Thyroid gland (tissue), 4 donors: ENCODE measurements at regions not wholly inside any gene's neighbourhood (a gene's known extent, or its start where the extent isn't known, plus 50 kb on each side); places are given as distances from the start of the nearest gene placed in this dataset.
A peak's percentile ranks its signal among the peaks of the same experiment; 100 is the strongest.

Experiments used
- DNase-seq, 2 donors: peaks; one replicate each; pipeline ENCODE4 v3.0.0-alpha.2; 2019
- H3K27ac ChIP-seq, 3 donors: fragments of 200-600 bp; sonication (generic); 1 replicate in 2 of 3; 2 replicates in 1 of 3; pipeline ENCODE4 v1.5.1; 2016 to 2019; ENCODE audit warnings: mild to moderate bottlenecking in 1 of 3, moderate library complexity in 1 of 3
- H3K27me3 ChIP-seq: fragments of 200-600 bp; sonication (generic); one replicate; pipeline ENCODE4 v1.5.1; 2019
- H3K36me3 ChIP-seq, 2 donors: fragments of 200-600 bp; sonication (generic); one replicate each; pipeline ENCODE4 v1.5.1; 2016 to 2019
- H3K4me1 ChIP-seq, 2 donors: fragments of 200-600 bp; sonication (generic); one replicate each; pipeline ENCODE4 v1.5.1; 2017 to 2019
- H3K4me3 ChIP-seq, 3 donors: fragments of 200-600 bp; sonication (generic); replicated peaks in 1 of 3; 1 replicate in 2 of 3; 2 replicates in 1 of 3; pipeline ENCODE4 v1.5.1; 2016; ENCODE audit warnings: mild to moderate bottlenecking in 1 of 3
- H3K9me3 ChIP-seq: fragments of 200-600 bp; sonication (generic); one replicate; pipeline ENCODE4 v1.5.1; 2017
- POLR2A ChIP-seq, 2 donors: fragments of 450-650 bp; IDR thresholded peaks; one replicate each; pipeline ENCODE4 v1.6.1; 2017; ENCODE audit warnings: antibody characterized with exemption in 2 of 2, mild to moderate bottlenecking in 2 of 2, moderate library complexity in 1 of 2
- WGBS, 2 donors: methylation state at CpG; one replicate each; pipeline ENCODE4 v1.1.5; 2017; 5-methylcytosine and 5-hydroxymethylcytosine counted together
- intact Hi-C: fragments of 100-400 bp; cut with DNase I; formaldehyde crosslinking; loops from one replicate; pipeline ENCODE4 v1.15.1; 2023
- TF ChIP-seq, protein P1 (sequence below), 6 experiments: fragments of 200-600 bp in 3 of 6; fragments of 450-650 bp in 3 of 6; sonication (generic) in 3 of 6; IDR thresholded peaks; one replicate each; pipeline ENCODE4 v1.5.1; 2016 to 2019; ENCODE audit warnings: antibody characterized with exemption in 6 of 6, mild to moderate bottlenecking in 2 of 6, inconsistent platforms in 1 of 6, moderate library complexity in 1 of 6

- intact Hi-C loops, result loop anchor here (5.0 kb wide), 1 partner anchor 1556 kb away; no protein-coding TSS in a partner anchor
- no peak for TF ChIP-seq POLR2A (IDR thresholded peaks at IDR 0.05)
- TF ChIP-seq, protein P1, sequence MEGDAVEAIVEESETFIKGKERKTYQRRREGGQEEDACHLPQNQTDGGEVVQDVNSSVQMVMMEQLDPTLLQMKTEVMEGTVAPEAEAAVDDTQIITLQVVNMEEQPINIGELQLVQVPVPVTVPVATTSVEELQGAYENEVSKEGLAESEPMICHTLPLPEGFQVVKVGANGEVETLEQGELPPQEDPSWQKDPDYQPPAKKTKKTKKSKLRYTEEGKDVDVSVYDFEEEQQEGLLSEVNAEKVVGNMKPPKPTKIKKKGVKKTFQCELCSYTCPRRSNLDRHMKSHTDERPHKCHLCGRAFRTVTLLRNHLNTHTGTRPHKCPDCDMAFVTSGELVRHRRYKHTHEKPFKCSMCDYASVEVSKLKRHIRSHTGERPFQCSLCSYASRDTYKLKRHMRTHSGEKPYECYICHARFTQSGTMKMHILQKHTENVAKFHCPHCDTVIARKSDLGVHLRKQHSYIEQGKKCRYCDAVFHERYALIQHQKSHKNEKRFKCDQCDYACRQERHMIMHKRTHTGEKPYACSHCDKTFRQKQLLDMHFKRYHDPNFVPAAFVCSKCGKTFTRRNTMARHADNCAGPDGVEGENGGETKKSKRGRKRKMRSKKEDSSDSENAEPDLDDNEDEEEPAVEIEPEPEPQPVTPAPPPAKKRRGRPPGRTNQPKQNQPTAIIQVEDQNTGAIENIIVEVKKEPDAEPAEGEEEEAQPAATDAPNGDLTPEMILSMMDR (IDR thresholded peaks at IDR 0.05), result no peak
- WGBS, 2 donors, result 90 to 93% methylated on average over 1 of the region's 1 CpG
These were observed 122.3 kb upstream of the ZNF507 start for GRCh38 chr19:32223106-32223505.

DNA sequence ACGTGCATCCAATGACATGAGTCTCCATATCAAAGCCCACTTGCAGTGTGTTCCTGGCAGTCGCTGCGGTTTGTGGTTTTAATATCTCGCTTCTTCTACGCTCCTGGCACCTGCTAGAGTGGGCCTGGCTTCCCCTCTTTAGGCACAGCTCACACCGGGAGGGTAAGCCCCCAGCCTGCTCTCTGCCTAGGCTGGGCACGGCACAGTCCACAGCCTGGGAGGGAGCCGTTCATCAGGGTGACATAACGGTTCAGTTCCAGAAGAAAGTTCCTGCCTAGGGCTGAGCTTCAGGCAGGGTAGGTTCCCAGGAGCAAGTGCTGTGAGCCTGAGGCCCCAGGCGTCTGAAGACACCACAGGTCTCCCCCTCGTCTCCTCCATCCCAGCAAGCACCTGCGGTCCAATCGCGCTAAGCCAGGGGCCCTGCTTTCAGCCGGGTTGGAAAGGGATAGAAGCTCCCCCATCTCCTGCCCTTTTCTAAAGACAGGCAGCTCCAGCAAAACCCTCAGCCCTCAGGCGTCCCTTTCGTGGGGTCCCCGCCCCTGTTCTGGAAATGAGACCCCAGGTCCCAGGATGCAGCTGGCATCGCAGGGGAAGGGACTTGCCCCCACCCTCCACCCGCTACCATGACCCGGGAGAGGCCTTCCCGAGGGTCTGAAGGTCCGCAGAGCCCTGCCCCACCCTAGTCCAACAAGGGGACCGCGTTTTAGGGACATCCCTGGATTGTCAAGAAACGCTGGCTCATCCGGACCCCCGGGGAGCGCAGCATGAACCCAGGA lies 121.6 kb upstream of the ZNF507 start:
- Histone ChIP-seq H3K27ac (no peak overlapping the region), H3K9me3 (no peaks in the 10 kb centered on the region), H3K27me3 (no peaks in the 10 kb centered on the region), H3K4me1 (peaks cover 0 to 3% of the 10 kb centered on the region in 2 donors), H3K4me3 (no peak overlapping the region), H3K36me3 (no peaks in the 10 kb centered on the region)
- TF ChIP-seq POLR2A (IDR thresholded peaks at IDR 0.05), result no peak
- TF ChIP-seq, protein P1 (IDR thresholded peaks at IDR 0.05), result no peak
- WGBS, 2 donors, result 64 to 65% methylated on average over 18 to 29 of the region's 29 CpGs
- DNase-seq, result no peak
- intact Hi-C loops, result loop anchor here (5.0 kb wide), 1 partner anchor 1556 kb away; no protein-coding TSS in a partner anchor

More at GRCh38 chr19:32223106-32223505, 122.3 kb upstream of the ZNF507 start:
- H3K9me3 ChIP-seq, result no peaks in the 10 kb centered on the region
- H3K4me1 ChIP-seq, result peaks cover 0 to 3% of the 10 kb centered on the region in 2 donors
- H3K4me3 ChIP-seq, result no peak overlapping the region
- no peaks in the 10 kb centered on the region for H3K27me3 ChIP-seq
- no peak for DNase-seq
- no peaks in the 10 kb centered on the region for H3K36me3 ChIP-seq
- H3K27ac ChIP-seq, result no peak overlapping the region

GRCh38 chr19:32224371-32225244 lies 120.8 kb upstream of the ZNF507 start:
- Histone ChIP-seq H3K27me3 (no peaks in the 10 kb centered on the region), H3K27ac (no peak overlapping the region), H3K36me3 (no peaks in the 10 kb centered on the region), H3K4me3 (no peak overlapping the region), H3K4me1 (peaks cover 0 to 3% of the 10 kb centered on the region in 2 donors), H3K9me3 (no peaks in the 10 kb centered on the region)
- TF ChIP-seq, protein P1 (IDR thresholded peaks at IDR 0.05), result peak; percentile 78 to 100 (median 98)
- no peak for TF ChIP-seq POLR2A (IDR thresholded peaks at IDR 0.05)
- DNase-seq, result peak; percentile 46 to 56
- WGBS, 2 donors, result 8 to 10% methylated on average over 42 to 51 of the region's 51 CpGs
- intact Hi-C loops, result loop anchor here (5.0 kb wide), 2 partner anchors 1542 to 1557 kb away; no protein-coding TSS in a partner anchor

- intact Hi-C loops, result loop anchor here (5.0 kb wide), 1 partner anchor 1545 kb away; no protein-coding TSS in a partner anchor
- no peak for TF ChIP-seq POLR2A (IDR thresholded peaks at IDR 0.05)
- TF ChIP-seq, protein P1 (IDR thresholded peaks at IDR 0.05), result no peak
- no peaks in the 10 kb centered on the region for H3K36me3 ChIP-seq
- no peak overlapping the region for H3K27ac ChIP-seq
- WGBS, 2 donors, result 85 to 87% methylated on average over 29 of the region's 29 CpGs
- no peak for DNase-seq
- peaks cover 0 to 3% of the 10 kb centered on the region in 2 donors for H3K4me1 ChIP-seq
- no peaks in the 10 kb centered on the region for H3K9me3 ChIP-seq
- no peak overlapping the region for H3K4me3 ChIP-seq
- H3K27me3 ChIP-seq, result no peaks in the 10 kb centered on the region
These were observed 117.7 kb upstream of the ZNF507 start for GRCh38 chr19:32227561-32228165.
